Keratinocyte (primary cell): ENCODE measurements at regions not wholly inside any gene's neighbourhood (a gene's known extent, or its start where the extent isn't known, plus 50 kb on each side); places are given as distances from the start of the nearest gene placed in this dataset.
"Not testable (repeated sequence)": the region's sequence is repeated elsewhere in the genome, so short reads cannot be mapped to it uniquely, and the experiment has no call there.

Experiments
- DNase-seq: peaks from one replicate; pipeline ENCODE4 v3.0.0-alpha.2; 2011; ENCODE audit warnings: low read depth, missing footprints, low spot score
- FAIRE-seq: peaks from 2 replicates; lab custom pipeline; 2011; peaks lifted over from hg19 to GRCh38; lab: Jason Lieb, UNC
- H2AFZ ChIP-seq: 2 replicates; pipeline ENCODE4 v1.6.0; 2012; ENCODE audit warnings: low read length, control low read depth, inconsistent platforms; ENCODE audit not compliant: control insufficient read depth
- H3K27ac ChIP-seq: 2 replicates; pipeline ENCODE4 v1.5.1; 2011; ENCODE audit warnings: low read length; ENCODE audit not compliant: control insufficient read depth, insufficient read depth
- H3K27me3 ChIP-seq: 3 replicates; pipeline ENCODE4 v1.6.0; 2011; ENCODE audit warnings: low read length; ENCODE audit not compliant: control insufficient read depth, insufficient read depth; ENCODE audit errors: extremely low read depth
- H3K36me3 ChIP-seq, 2 experiments: 2 replicates in 1 of 2; 3 replicates in 1 of 2; pipeline ENCODE4 v1.5.1; 2011; ENCODE audit warnings: low read length in 2 of 2, mild to moderate bottlenecking in 1 of 2; ENCODE audit not compliant: control insufficient read depth in 2 of 2, insufficient read depth in 2 of 2; ENCODE audit errors: extremely low read depth in 1 of 2
- H3K4me1 ChIP-seq: 3 replicates; pipeline ENCODE4 v1.5.1; 2011; ENCODE audit warnings: low read length; ENCODE audit not compliant: control insufficient read depth, insufficient read depth; ENCODE audit errors: extremely low read depth
- H3K4me2 ChIP-seq: 3 replicates; pipeline ENCODE4 v1.6.0; 2011; ENCODE audit warnings: low read depth, low read length; ENCODE audit not compliant: control insufficient read depth, insufficient read depth; ENCODE audit errors: extremely low read depth
- H3K4me3 ChIP-seq, 3 experiments: fragments of 200-600 bp in 1 of 3; sonication (generic) in 1 of 3; 2 replicates in 2 of 3; 3 replicates in 1 of 3; pipeline ENCODE4 v1.5.1; 2011 to 2016; ENCODE audit warnings: low read length in 3 of 3, mild to moderate bottlenecking in 3 of 3, control low read depth in 2 of 3, inconsistent platforms in 1 of 3, low read depth in 1 of 3, mixed read lengths in 1 of 3, mixed run types in 1 of 3, moderate library complexity in 1 of 3; ENCODE audit not compliant: control insufficient read depth in 2 of 3, insufficient read depth in 2 of 3; ENCODE audit errors: extremely low read depth in 1 of 3
- H3K79me2 ChIP-seq: 2 replicates; pipeline ENCODE4 v1.6.0; 2012; ENCODE audit warnings: low read length; ENCODE audit not compliant: control insufficient read depth, insufficient read depth
- H3K9ac ChIP-seq: 3 replicates; pipeline ENCODE4 v1.6.0; 2011; ENCODE audit warnings: low read length; ENCODE audit not compliant: control insufficient read depth, insufficient read depth; ENCODE audit errors: extremely low read depth
- H3K9me1 ChIP-seq: 3 replicates; pipeline ENCODE4 v1.6.0; 2011; ENCODE audit warnings: low read length; ENCODE audit not compliant: control insufficient read depth, insufficient read depth; ENCODE audit errors: extremely low read depth
- H3K9me3 ChIP-seq: 2 replicates; pipeline ENCODE4 v1.5.1; 2012; ENCODE audit warnings: low read depth, low read length; ENCODE audit not compliant: control insufficient read depth
- H4K20me1 ChIP-seq: 3 replicates; pipeline ENCODE4 v1.6.0; 2011; ENCODE audit warnings: low read length; ENCODE audit not compliant: control insufficient read depth, insufficient read depth; ENCODE audit errors: extremely low read depth
- EZH2 ChIP-seq: IDR thresholded peaks from one replicate; pipeline ENCODE4 v1.6.1; 2012; ENCODE audit warnings: inconsistent platforms, mild to moderate bottlenecking, low read length, moderate library complexity
- dilution Hi-C: fragments of 300-500 bp; cut with MboI; formaldehyde crosslinking; loops from one replicate; pipeline ENCODE4 v1.7.0; 2020; ENCODE audit warnings: low sequenced_read_pairs; ENCODE audit not compliant: extremely low pct_ligation_motif_present
- TF ChIP-seq, protein P1 (sequence below), 3 experiments: IDR thresholded peaks in 1 of 3; conservative IDR thresholded peaks in 1 of 3; optimal IDR thresholded peaks in 1 of 3; 2 replicates in 2 of 3; 3 replicates in 1 of 3; pipeline versions ENCODE3 to v1.5.1; 2011; ENCODE audit warnings: low read length in 3 of 3, mild to moderate bottlenecking in 3 of 3, moderate library complexity in 2 of 3, control low read depth in 1 of 3, inconsistent platforms in 1 of 3; ENCODE audit not compliant: insufficient read depth in 2 of 3; ENCODE audit errors: extremely low read depth in 1 of 3

DNA sequence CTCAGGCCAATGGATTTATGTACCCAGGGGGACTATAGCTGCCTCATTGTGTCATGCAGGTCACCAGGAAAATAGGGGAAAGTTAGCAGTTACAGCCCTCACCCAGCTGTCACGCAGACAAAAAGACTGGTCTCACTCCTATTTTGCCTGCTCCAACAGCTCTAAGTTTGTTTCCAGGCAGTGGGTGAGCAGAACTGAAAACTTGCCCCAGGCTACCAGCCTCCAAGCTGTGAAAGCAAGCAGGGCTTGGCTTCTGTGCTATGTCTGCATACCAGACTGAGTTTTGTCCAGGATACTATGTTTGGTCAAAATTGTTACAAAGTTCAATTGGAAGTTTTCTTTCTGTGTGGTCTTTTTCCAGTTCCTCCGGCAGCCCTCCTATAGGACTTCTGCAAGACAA lies 628.4 kb downstream of the FAM133A start:
- no peak for TF ChIP-seq EZH2
- TF ChIP-seq, protein P1, sequence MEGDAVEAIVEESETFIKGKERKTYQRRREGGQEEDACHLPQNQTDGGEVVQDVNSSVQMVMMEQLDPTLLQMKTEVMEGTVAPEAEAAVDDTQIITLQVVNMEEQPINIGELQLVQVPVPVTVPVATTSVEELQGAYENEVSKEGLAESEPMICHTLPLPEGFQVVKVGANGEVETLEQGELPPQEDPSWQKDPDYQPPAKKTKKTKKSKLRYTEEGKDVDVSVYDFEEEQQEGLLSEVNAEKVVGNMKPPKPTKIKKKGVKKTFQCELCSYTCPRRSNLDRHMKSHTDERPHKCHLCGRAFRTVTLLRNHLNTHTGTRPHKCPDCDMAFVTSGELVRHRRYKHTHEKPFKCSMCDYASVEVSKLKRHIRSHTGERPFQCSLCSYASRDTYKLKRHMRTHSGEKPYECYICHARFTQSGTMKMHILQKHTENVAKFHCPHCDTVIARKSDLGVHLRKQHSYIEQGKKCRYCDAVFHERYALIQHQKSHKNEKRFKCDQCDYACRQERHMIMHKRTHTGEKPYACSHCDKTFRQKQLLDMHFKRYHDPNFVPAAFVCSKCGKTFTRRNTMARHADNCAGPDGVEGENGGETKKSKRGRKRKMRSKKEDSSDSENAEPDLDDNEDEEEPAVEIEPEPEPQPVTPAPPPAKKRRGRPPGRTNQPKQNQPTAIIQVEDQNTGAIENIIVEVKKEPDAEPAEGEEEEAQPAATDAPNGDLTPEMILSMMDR (optimal IDR thresholded peaks at IDR 0.05 in 1 of 3, IDR thresholded peaks at IDR 0.05 in 1 of 3, conservative IDR thresholded peaks at IDR 0.05 in 1 of 3; ENCODE audit: extremely low read depth in 1 of 3, insufficient read depth in 2 of 3, low read length in 3 of 3): no peak
- Histone ChIP-seq H3K4me3 (no peak overlapping the region), H3K36me3 (no peaks in the 10 kb centered on the region), H3K9me1 (no peaks in the 10 kb centered on the region), H3K4me2 (no peak overlapping the region), H3K9me3 (no peaks in the 10 kb centered on the region), H2AFZ (no peak overlapping the region), H3K4me1 (no peaks in the 10 kb centered on the region), H3K9ac (no peak overlapping the region), H3K27ac (no peak overlapping the region), H3K27me3 (no peaks in the 10 kb centered on the region), H4K20me1 (no peaks in the 10 kb centered on the region), H3K79me2 (no peaks in the 10 kb centered on the region)
- dilution Hi-C loops: no loop called here
- DNase-seq (no peak), FAIRE-seq (no peak)

DNA sequence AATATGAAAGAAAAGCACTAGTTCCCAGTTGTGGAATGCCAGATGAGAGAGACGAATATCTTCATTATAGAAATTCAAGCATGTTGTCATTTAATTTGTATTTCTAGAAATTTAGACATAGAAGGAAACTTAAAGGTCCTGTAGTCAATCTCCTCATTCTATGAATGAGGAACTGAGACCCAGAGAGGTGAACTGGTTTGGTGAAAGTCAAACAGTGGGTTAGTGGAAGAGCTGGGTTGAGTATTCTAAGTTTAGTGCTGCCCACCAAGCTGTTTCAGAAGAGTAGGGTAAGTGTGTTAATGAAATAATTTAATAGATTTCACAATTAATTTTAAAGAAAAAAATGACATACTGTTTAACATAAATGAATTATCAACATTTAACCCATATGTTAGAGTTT lies 655.2 kb downstream of the FAM133A start:
- Histone ChIP-seq H3K4me2 (no peak overlapping the region), H3K4me1 (no peaks in the 10 kb centered on the region), H3K27me3 (no peaks in the 10 kb centered on the region), H3K36me3 (no peaks in the 10 kb centered on the region), H3K9me1 (no peaks in the 10 kb centered on the region), H3K4me3 (no peak overlapping the region), H3K9ac (no peak overlapping the region), H3K79me2 (no peaks in the 10 kb centered on the region), H2AFZ (no peak overlapping the region), H4K20me1 (no peaks in the 10 kb centered on the region), H3K9me3 (no peaks in the 10 kb centered on the region), H3K27ac (no peak overlapping the region)
- TF ChIP-seq, protein P1 (optimal IDR thresholded peaks at IDR 0.05 in 1 of 3, IDR thresholded peaks at IDR 0.05 in 1 of 3, conservative IDR thresholded peaks at IDR 0.05 in 1 of 3; ENCODE audit: extremely low read depth in 1 of 3, insufficient read depth in 2 of 3, low read length in 3 of 3): no peak
- TF ChIP-seq EZH2: no peak
- DNase-seq (no peak), FAIRE-seq (no peak)
- dilution Hi-C loops: no loop called here

DNA sequence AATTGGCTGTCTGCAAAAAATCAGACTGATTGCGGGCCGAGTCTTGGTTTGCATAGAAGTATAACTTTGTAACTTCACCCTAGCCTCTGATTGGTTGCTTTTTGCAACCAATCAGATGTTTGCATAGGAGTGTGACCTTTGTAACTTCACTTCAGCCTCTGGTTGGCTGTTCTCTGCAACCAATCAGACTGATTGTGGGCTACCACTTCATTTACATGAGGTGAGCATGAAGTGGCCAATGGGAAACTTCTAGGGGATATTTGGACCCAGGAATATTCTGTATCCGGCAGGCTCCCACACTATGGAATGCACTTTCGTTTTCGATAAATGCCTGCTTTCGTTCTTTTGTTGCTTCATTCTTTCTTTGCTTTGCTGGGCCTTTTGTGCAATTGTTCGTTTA lies 667.7 kb downstream of the FAM133A start:
- H3K4me3 ChIP-seq, FAIRE-seq, H3K4me1 ChIP-seq, H3K9me1 ChIP-seq, H3K79me2 ChIP-seq, H3K27ac ChIP-seq, H3K9me3 ChIP-seq, dilution Hi-C loops, H3K27me3 ChIP-seq, H2AFZ ChIP-seq, H3K4me2 ChIP-seq, H3K36me3 ChIP-seq, H4K20me1 ChIP-seq, DNase-seq, H3K9ac ChIP-seq: not testable (repeated sequence)
